Gastrocnemius medialis (tissue), 4 donors: ENCODE measurements at regions not wholly inside any gene's neighbourhood (a gene's known extent, or its start where the extent isn't known, plus 50 kb on each side); places are given as distances from the start of the nearest gene placed in this dataset.

Experiments
- ATAC-seq, 2 donors: fragments of 150-250 bp; one replicate each; pipeline ENCODE4 v1.9.1; 2016
- DNase-seq, 2 donors: peaks; one replicate each; pipeline ENCODE4 v3.0.0-alpha.2; 2019
- H3K27ac ChIP-seq, 4 donors: fragments of 200-600 bp; sonication (generic); 1 replicate in 1 of 4; 2 replicates in 3 of 4; pipeline ENCODE4 v1.5.1; 2016 to 2018; ENCODE audit warnings: mild to moderate bottlenecking in 2 of 4, moderate library complexity in 1 of 4
- H3K27me3 ChIP-seq, 3 donors: fragments of 200-600 bp; sonication (generic) in 2 of 3; 1 replicate in 1 of 3; 2 replicates in 2 of 3; pipeline versions ENCODE4 v1.5.1 to v1.6.0; 2016 to 2019; ENCODE audit warnings: mild to moderate bottlenecking in 1 of 3, moderate library complexity in 1 of 3
- H3K36me3 ChIP-seq, 2 donors: fragments of 200-600 bp; sonication (generic) in 1 of 2; one replicate each; pipeline ENCODE4 v1.5.1; 2017 to 2018
- H3K4me1 ChIP-seq, 2 donors: fragments of 200-600 bp; sonication (generic) in 1 of 2; one replicate each; pipeline ENCODE4 v1.5.1; 2016 to 2017; ENCODE audit warnings: mild to moderate bottlenecking in 2 of 2
- H3K4me3 ChIP-seq, 4 donors: fragments of 200-600 bp; sonication (generic) in 3 of 4; 1 replicate in 1 of 4; 2 replicates in 3 of 4; pipeline ENCODE4 v1.5.1; 2016 to 2019; ENCODE audit warnings: mild to moderate bottlenecking in 2 of 4
- H3K9me3 ChIP-seq, 3 donors: fragments of 200-600 bp; sonication (generic) in 2 of 3; 1 replicate in 1 of 3; 2 replicates in 2 of 3; pipeline ENCODE4 v1.5.1; 2016 to 2019
- POLR2A ChIP-seq, 2 donors: fragments of 450-650 bp; IDR thresholded peaks; one replicate each; pipeline ENCODE4 v1.6.1; 2017; ENCODE audit warnings: antibody characterized with exemption in 2 of 2, mild to moderate bottlenecking in 2 of 2, moderate library complexity in 2 of 2
- in situ Hi-C, 4 donors: fragments of 200-750 bp; cut with MboI; loops; one replicate each; pipeline versions ENCODE4 v1.15.0 to v1.8.0; 2017; ENCODE audit warnings: low sequenced_read_pairs in 4 of 4
- intact Hi-C: fragments of 100-400 bp; cut with DNase I; formaldehyde crosslinking; loops from one replicate; pipeline ENCODE4 v1.15.1; 2023; ENCODE audit warnings: low total_unique reads
- TF ChIP-seq, protein P1 (sequence below), 5 experiments: fragments of 450-650 bp in 3 of 5; fragments of 200-600 bp in 2 of 5; sonication (generic) in 2 of 5; IDR thresholded peaks in 4 of 5; conservative IDR thresholded peaks in 1 of 5; 1 replicate in 4 of 5; 2 replicates in 1 of 5; pipeline ENCODE4 v1.5.1; 2016 to 2019; ENCODE audit warnings: antibody characterized with exemption in 5 of 5, mild to moderate bottlenecking in 3 of 5, moderate library complexity in 3 of 5

DNA sequence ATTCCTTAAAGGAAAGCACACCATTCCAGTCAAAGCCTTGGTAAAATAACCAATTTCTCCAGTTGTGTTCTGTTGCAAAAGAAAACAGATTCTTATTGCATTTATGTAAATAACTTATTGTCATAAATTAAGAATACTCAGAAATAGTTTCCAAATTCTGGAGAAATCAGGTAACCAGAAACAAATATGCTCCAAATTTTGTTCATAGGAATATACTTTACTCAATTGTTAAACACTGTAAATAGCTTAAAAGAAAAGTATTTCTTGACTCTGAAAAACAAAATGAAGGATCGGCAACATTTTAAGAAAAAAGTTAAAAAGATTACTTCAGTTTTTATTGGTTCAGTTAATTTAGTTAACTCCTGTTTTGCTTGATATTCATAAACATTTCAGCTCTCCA lies 67.1 kb upstream of the PIK3CG start:
- H3K36me3 ChIP-seq = no peaks in the 10 kb centered on the region
- ATAC-seq (no peak), DNase-seq (no peak)
- H3K9me3 ChIP-seq = peaks cover 0 to 5% (median 0%) of the 10 kb centered on the region in 3 donors
- intact Hi-C loops (no loop called here), in situ Hi-C loops (loop anchor here in 3 of 4 donors (10.0 kb wide), 1 partner anchor 347 kb away; no protein-coding TSS in a partner anchor)
- no peak overlapping the region for H3K27ac ChIP-seq
- no peak for TF ChIP-seq POLR2A (IDR thresholded peaks at IDR 0.05)
- no peaks in the 10 kb centered on the region for H3K4me1 ChIP-seq
- H3K4me3 ChIP-seq = no peak overlapping the region
- no peaks in the 10 kb centered on the region for H3K27me3 ChIP-seq

DNA sequence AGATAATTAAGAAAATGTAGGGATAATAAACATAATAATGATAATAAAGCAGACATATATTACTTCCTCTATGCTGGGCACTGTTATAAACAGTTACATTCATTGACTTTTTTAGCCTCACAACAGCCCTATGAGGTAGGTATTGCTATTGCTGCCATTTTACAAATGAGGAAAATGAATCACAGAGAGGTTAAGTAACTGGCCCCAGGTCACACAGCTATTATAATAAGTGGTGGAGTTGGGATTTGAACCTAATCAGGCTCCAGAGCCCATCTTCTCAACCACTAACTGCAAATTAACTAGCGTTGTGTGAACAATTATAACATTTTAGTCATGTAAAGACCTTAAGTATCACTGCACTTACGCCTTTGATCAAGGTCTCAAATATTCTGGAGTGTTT lies 62.5 kb upstream of the PIK3CG start:
- TF ChIP-seq POLR2A (IDR thresholded peaks at IDR 0.05) = no peak
- TF ChIP-seq, protein P1, sequence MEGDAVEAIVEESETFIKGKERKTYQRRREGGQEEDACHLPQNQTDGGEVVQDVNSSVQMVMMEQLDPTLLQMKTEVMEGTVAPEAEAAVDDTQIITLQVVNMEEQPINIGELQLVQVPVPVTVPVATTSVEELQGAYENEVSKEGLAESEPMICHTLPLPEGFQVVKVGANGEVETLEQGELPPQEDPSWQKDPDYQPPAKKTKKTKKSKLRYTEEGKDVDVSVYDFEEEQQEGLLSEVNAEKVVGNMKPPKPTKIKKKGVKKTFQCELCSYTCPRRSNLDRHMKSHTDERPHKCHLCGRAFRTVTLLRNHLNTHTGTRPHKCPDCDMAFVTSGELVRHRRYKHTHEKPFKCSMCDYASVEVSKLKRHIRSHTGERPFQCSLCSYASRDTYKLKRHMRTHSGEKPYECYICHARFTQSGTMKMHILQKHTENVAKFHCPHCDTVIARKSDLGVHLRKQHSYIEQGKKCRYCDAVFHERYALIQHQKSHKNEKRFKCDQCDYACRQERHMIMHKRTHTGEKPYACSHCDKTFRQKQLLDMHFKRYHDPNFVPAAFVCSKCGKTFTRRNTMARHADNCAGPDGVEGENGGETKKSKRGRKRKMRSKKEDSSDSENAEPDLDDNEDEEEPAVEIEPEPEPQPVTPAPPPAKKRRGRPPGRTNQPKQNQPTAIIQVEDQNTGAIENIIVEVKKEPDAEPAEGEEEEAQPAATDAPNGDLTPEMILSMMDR (IDR thresholded peaks at IDR 0.05 in 4 of 5, conservative IDR thresholded peaks at IDR 0.05 in 1 of 5) = no peak

DNA sequence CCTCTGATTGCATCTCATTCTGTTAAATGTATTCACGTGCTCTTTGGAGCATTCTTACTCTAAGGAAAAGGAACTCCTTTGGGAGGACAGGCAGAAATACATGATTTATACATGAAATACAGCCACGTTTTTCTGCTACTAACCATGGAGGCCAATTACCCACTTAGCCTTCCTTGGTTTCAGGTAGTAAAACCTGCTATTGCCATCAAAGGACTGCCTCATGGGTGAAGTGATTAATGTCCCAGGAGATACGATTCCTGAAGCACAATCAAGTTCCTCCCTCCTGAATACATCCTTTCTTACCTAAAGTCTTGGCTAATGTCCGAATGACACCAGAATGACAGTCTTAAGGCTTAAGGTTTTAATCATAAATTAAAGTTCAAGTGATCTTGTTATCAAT lies 58.5 kb upstream of the PIK3CG start:
- in situ Hi-C loops (no loop called here), intact Hi-C loops (no loop called here)
- no peaks in the 10 kb centered on the region for H3K36me3 ChIP-seq
- H3K4me3 ChIP-seq = no peak overlapping the region
- H3K4me1 ChIP-seq = no peaks in the 10 kb centered on the region
- H3K27me3 ChIP-seq = no peaks in the 10 kb centered on the region
- H3K9me3 ChIP-seq = no peaks in the 10 kb centered on the region
- DNase-seq = no peak
- ATAC-seq = no peak
- H3K27ac ChIP-seq = no peak overlapping the region
- TF ChIP-seq POLR2A (IDR thresholded peaks at IDR 0.05) = no peak
- TF ChIP-seq, protein P1 (IDR thresholded peaks at IDR 0.05 in 4 of 5, conservative IDR thresholded peaks at IDR 0.05 in 1 of 5) = no peak

More for the DNA sequence above, 62.5 kb upstream of the PIK3CG start:
- Histone ChIP-seq H3K27ac (no peak overlapping the region), H3K9me3 (peaks cover 0 to 5% (median 0%) of the 10 kb centered on the region in 3 donors), H3K4me3 (no peak overlapping the region), H3K4me1 (no peaks in the 10 kb centered on the region), H3K36me3 (no peaks in the 10 kb centered on the region), H3K27me3 (no peaks in the 10 kb centered on the region)
- intact Hi-C loops (no loop called here), in situ Hi-C loops (no loop called here)
- DNase-seq (no peak), ATAC-seq (no peak)

DNA sequence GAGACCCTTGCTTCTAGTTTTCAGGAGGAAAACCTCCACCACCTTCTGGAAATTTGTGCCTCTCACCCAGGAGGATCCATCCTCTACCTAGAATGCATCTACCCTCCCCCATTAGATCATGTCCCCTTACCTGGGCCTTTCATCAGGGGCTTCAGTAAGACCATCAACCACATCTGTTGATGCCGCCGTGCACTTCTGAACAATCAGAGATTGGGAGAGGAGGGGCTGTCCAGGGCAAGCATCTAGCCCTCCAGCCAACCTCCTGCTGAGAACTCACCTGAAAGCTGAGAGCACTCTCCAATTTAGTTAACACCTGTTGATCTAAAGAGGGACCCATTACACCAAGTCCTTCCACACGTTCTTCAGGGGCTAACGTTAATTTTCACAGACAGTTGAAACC lies 57.6 kb upstream of the PIK3CG start:
- TF ChIP-seq, protein P1 (IDR thresholded peaks at IDR 0.05 in 4 of 5, conservative IDR thresholded peaks at IDR 0.05 in 1 of 5) = no peak
- no peak for TF ChIP-seq POLR2A (IDR thresholded peaks at IDR 0.05)
- ATAC-seq (no peak), DNase-seq (no peak)
- Histone ChIP-seq H3K36me3 (no peaks in the 10 kb centered on the region), H3K9me3 (no peaks in the 10 kb centered on the region), H3K4me3 (no peak overlapping the region), H3K4me1 (peaks cover 0 to 4% of the 10 kb centered on the region in 2 donors), H3K27ac (no peak overlapping the region), H3K27me3 (no peaks in the 10 kb centered on the region)
- in situ Hi-C loops = no loop called here
- intact Hi-C loops = no loop called here

DNA sequence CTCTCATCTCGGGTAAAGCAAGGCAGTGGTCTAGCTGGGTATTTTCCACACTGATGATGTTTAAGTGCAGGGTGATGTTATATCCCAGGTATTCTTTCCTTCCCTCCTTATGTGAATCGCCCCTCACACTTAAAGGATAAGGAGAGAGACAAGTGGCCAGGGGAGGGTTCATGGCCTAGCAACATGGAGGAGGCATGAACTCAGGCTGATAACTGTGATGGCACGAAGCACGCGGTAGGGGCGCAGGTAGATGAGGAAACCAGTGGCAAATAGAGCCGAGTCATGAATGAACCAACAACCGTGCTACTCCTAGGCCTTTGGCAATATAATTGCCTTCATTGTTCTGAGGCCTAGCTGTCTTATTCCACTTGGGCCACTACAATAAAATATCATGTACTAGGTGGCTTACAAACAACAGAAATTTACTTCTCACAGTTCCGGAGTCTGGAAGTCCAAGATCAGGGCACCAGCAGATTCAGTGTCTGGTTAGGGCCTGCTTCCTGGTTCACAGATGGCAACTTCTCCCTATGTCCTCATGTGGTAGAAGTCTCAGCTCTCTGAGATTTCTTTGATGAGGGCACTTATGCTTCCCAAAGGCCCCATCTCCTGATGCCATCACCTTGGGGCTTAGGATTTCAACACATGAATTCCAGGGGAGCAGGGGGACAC lies 56.0 kb upstream of the PIK3CG start:
- Histone ChIP-seq H3K9me3 (no peaks in the 10 kb centered on the region), H3K4me1 (peaks cover 0 to 9% of the 10 kb centered on the region in 2 donors), H3K27ac (no peak overlapping the region), H3K27me3 (no peaks in the 10 kb centered on the region), H3K36me3 (no peaks in the 10 kb centered on the region), H3K4me3 (no peak overlapping the region)
- no peak for DNase-seq
- TF ChIP-seq, protein P1 (IDR thresholded peaks at IDR 0.05 in 4 of 5, conservative IDR thresholded peaks at IDR 0.05 in 1 of 5) = no peak
- no peak for TF ChIP-seq POLR2A (IDR thresholded peaks at IDR 0.05)
- in situ Hi-C loops (no loop called here), intact Hi-C loops (no loop called here)
- ATAC-seq = no peak
